CD14-positive monocyte (primary cell): ENCODE measurements at regions not wholly inside any gene's neighbourhood (a gene's known extent, or its start where the extent isn't known, plus 50 kb on each side); places are given as distances from the start of the nearest gene placed in this dataset.
"Not testable (repeated sequence)": the region's sequence is repeated elsewhere in the genome, so short reads cannot be mapped to it uniquely, and the experiment has no call there.

Experiments
- DNase-seq, 3 donors: peaks; one replicate each; pipeline ENCODE4 v3.0.0-alpha.2; 2011 to 2022
- H2AFZ ChIP-seq: 2 replicates; pipeline ENCODE4 v1.6.0; 2012; ENCODE audit warnings: mild to moderate bottlenecking, low read depth, low read length, inconsistent platforms; ENCODE audit not compliant: insufficient read depth, poor library complexity, severe bottlenecking
- H3K27ac ChIP-seq, 2 donors: 1 replicate in 1 of 2; 2 replicates in 1 of 2; pipeline ENCODE4 v1.5.1; 2012 to 2013; ENCODE audit warnings: low read length in 2 of 2, control low read depth in 1 of 2, inconsistent platforms in 1 of 2, low read depth in 1 of 2, mild to moderate bottlenecking in 1 of 2
- H3K27me3 ChIP-seq, 2 donors: one replicate each; pipeline versions ENCODE4 v1.6.0 to v1.6.1; 2011 to 2013; ENCODE audit warnings: low read length in 2 of 2; ENCODE audit not compliant: control insufficient read depth in 2 of 2, insufficient read depth in 2 of 2
- H3K36me3 ChIP-seq, 2 donors: replicated peaks in 1 of 2; 1 replicate in 1 of 2; 2 replicates in 1 of 2; pipeline versions ENCODE4 v1.5.1 to v1.6.1; 2012 to 2013; ENCODE audit warnings: low read length in 2 of 2, control low read depth in 1 of 2, inconsistent platforms in 1 of 2, mild to moderate bottlenecking in 1 of 2; ENCODE audit not compliant: insufficient read depth in 2 of 2, control insufficient read depth in 1 of 2
- H3K4me1 ChIP-seq, 2 donors: 1 replicate in 1 of 2; 2 replicates in 1 of 2; pipeline versions ENCODE4 v1.5.1 to v1.6.1; 2012 to 2013; ENCODE audit warnings: low read length in 2 of 2, control low read depth in 1 of 2, inconsistent platforms in 1 of 2, mild to moderate bottlenecking in 1 of 2, moderate library complexity in 1 of 2; ENCODE audit not compliant: insufficient read depth in 2 of 2, control insufficient read depth in 1 of 2
- H3K4me2 ChIP-seq: replicated peaks from 2 replicates; pipeline ENCODE3; 2012; ENCODE audit warnings: low read length, moderate library complexity, mild to moderate bottlenecking; ENCODE audit not compliant: poor library complexity, severe bottlenecking; ENCODE audit errors: extremely low read depth
- H3K4me3 ChIP-seq, 3 experiments: fragments of 200-600 bp in 1 of 3; sonication (generic) in 1 of 3; replicated peaks in 1 of 3; 1 replicate in 2 of 3; 2 replicates in 1 of 3; pipeline ENCODE4 v1.5.1; 2011 to 2013; ENCODE audit warnings: low read length in 3 of 3, mild to moderate bottlenecking in 3 of 3, control low read depth in 2 of 3, low read depth in 2 of 3, inconsistent platforms in 1 of 3, moderate library complexity in 1 of 3
- H3K79me2 ChIP-seq: 2 replicates; pipeline ENCODE4 v1.6.0; 2012; ENCODE audit warnings: mild to moderate bottlenecking, control low read depth, inconsistent platforms, low read length, moderate library complexity; ENCODE audit not compliant: insufficient read depth
- H3K9ac ChIP-seq: 2 replicates; pipeline ENCODE4 v1.6.0; 2017; ENCODE audit warnings: low read length, mild to moderate bottlenecking; ENCODE audit not compliant: insufficient read depth, poor library complexity, severe bottlenecking
- H3K9me3 ChIP-seq, 2 donors: replicated peaks in 1 of 2; 1 replicate in 1 of 2; 2 replicates in 1 of 2; pipeline versions ENCODE4 v1.5.1 to v1.6.1; 2012 to 2013; ENCODE audit warnings: low read length in 2 of 2, control low read depth in 1 of 2; ENCODE audit not compliant: control insufficient read depth in 1 of 2, insufficient read depth in 1 of 2
- H4K20me1 ChIP-seq: 2 replicates; pipeline ENCODE4 v1.6.0; 2012; ENCODE audit warnings: mild to moderate bottlenecking, low read length, control low read depth, moderate library complexity; ENCODE audit not compliant: insufficient read depth
- H3K27ac Mint-ChIP-seq, 7 donors: one replicate each; pipeline ENCODE4 v1.8.0; 2020; ENCODE audit warnings: mild to moderate bottlenecking in 7 of 7, mixed read lengths in 7 of 7, moderate library complexity in 6 of 7, inconsistent platforms in 2 of 7
- H3K27me3 Mint-ChIP-seq, 3 donors: one replicate each; pipeline ENCODE4 v1.8.0; 2021 to 2022; ENCODE audit warnings: low read depth in 3 of 3, mild to moderate bottlenecking in 3 of 3, mixed read lengths in 3 of 3, moderate library complexity in 3 of 3, inconsistent platforms in 1 of 3
- H3K36me3 Mint-ChIP-seq, 2 donors: one replicate each; pipeline ENCODE4 v1.8.0; 2020; ENCODE audit warnings: mixed read lengths in 2 of 2, inconsistent platforms in 1 of 2, mild to moderate bottlenecking in 1 of 2
- H3K4me1 Mint-ChIP-seq: one replicate; pipeline ENCODE4 v1.8.0; 2020; ENCODE audit warnings: mild to moderate bottlenecking, mixed read lengths
- H3K4me3 Mint-ChIP-seq, 2 donors: one replicate each; pipeline ENCODE4 v1.8.0; 2020; ENCODE audit warnings: mild to moderate bottlenecking in 2 of 2, mixed read lengths in 2 of 2, moderate library complexity in 1 of 2
- H3K9me3 Mint-ChIP-seq, 7 donors: one replicate each; pipeline ENCODE4 v1.8.0; 2020 to 2022; ENCODE audit warnings: mixed read lengths in 7 of 7, mild to moderate bottlenecking in 6 of 7, moderate library complexity in 6 of 7, inconsistent platforms in 2 of 7
- CTCF ChIP-seq: fragments of 200-600 bp; IDR thresholded peaks from one replicate; pipeline ENCODE4 v1.8.0; 2022; ENCODE audit warnings: antibody characterized with exemption, mild to moderate bottlenecking
- WGBS: methylation state at CpG from one replicate; pipeline ENCODE4 v1.1.5; 2013; ENCODE audit warnings: missing lambda C conversion rate; ENCODE audit not compliant: insufficient coverage; 5-methylcytosine and 5-hydroxymethylcytosine counted together
- intact Hi-C, 2 donors: fragments of 100-400 bp; cut with micrococcal nuclease; formaldehyde crosslinking; loops; one replicate each; pipeline versions ENCODE4 v1.15.0 to v1.15.1; 2023

GRCh38 chrX:73963682-73964081 is 111.2 kb upstream of the XIST start:
- DNase-seq = no peak
- Histone ChIP-seq H3K4me1 (no peaks in the 10 kb centered on the region), H3K9ac (no peak overlapping the region), H3K27ac (no peak overlapping the region), H4K20me1 (peaks cover 47% of the 10 kb centered on the region), H3K36me3 (peaks cover 10 to 46% of the 10 kb centered on the region in 2 donors), H2AFZ (no peak overlapping the region), H3K27me3 (no peaks in the 10 kb centered on the region), H3K9me3 (no peaks in the 10 kb centered on the region), H3K79me2 (peaks cover 75% of the 10 kb centered on the region), H3K4me3 (no peak overlapping the region), H3K4me2 (no peak overlapping the region)
- peak overlapping the region in 1 of 7 donors; percentile 59 for H3K27ac Mint-ChIP-seq
- no peak for TF ChIP-seq CTCF
- H3K4me1 Mint-ChIP-seq = peaks cover 3% of the 10 kb centered on the region
- peaks cover 0 to 3% (median 0%) of the 10 kb centered on the region in 3 donors for H3K27me3 Mint-ChIP-seq
- H3K4me3 Mint-ChIP-seq = no peak overlapping the region
- no peaks in the 10 kb centered on the region for H3K9me3 Mint-ChIP-seq
- WGBS = 100% methylated on average over 4 of the region's 9 CpGs
- intact Hi-C loops = no loop called here
- peaks cover 13 to 56% of the 10 kb centered on the region in 2 donors for H3K36me3 Mint-ChIP-seq

GRCh38 chrX:73962948-73963347 is 110.4 kb upstream of the XIST start:
- no peaks in the 10 kb centered on the region for H3K4me1 ChIP-seq
- 100% methylated on average over 5 of the region's 8 CpGs for WGBS
- H4K20me1 ChIP-seq = peaks cover 44% of the 10 kb centered on the region
- intact Hi-C loops = no loop called here
- no peak for TF ChIP-seq CTCF
- H3K36me3 ChIP-seq = peaks cover 10 to 46% of the 10 kb centered on the region in 2 donors
- H3K27ac Mint-ChIP-seq = peak overlapping the region in 1 of 7 donors; percentile 55
- H3K79me2 ChIP-seq = peaks cover 82% of the 10 kb centered on the region
- H3K9me3 ChIP-seq = no peaks in the 10 kb centered on the region
- H2AFZ ChIP-seq = no peak overlapping the region
- no peaks in the 10 kb centered on the region for H3K9me3 Mint-ChIP-seq
- H3K27me3 ChIP-seq = no peaks in the 10 kb centered on the region
- no peak for DNase-seq
- H3K27ac ChIP-seq = no peak overlapping the region
- no peak overlapping the region for H3K9ac ChIP-seq
- no peak overlapping the region for H3K4me2 ChIP-seq
- no peak overlapping the region for H3K4me3 Mint-ChIP-seq
- peaks cover 3% of the 10 kb centered on the region for H3K4me1 Mint-ChIP-seq
- H3K4me3 ChIP-seq = no peak overlapping the region
- peaks cover 0 to 3% (median 0%) of the 10 kb centered on the region in 3 donors for H3K27me3 Mint-ChIP-seq
- peaks cover 13 to 57% of the 10 kb centered on the region in 2 donors for H3K36me3 Mint-ChIP-seq

- H3K27me3 ChIP-seq, H3K27me3 Mint-ChIP-seq, H3K4me1 Mint-ChIP-seq, H3K27ac Mint-ChIP-seq, H3K9me3 ChIP-seq, H3K4me3 ChIP-seq, DNase-seq, H2AFZ ChIP-seq, H3K9me3 Mint-ChIP-seq, H3K9ac ChIP-seq, H3K4me1 ChIP-seq, H3K4me3 Mint-ChIP-seq, H3K4me2 ChIP-seq, intact Hi-C loops, H3K27ac ChIP-seq: not testable (repeated sequence)
- Histone ChIP-seq H3K79me2 (peaks cover 87% of the 10 kb centered on the region), H4K20me1 (peaks cover 44% of the 10 kb centered on the region), H3K36me3 (peaks cover 10 to 39% of the 10 kb centered on the region in 2 donors)
- peaks cover 11 to 52% of the 10 kb centered on the region in 2 donors for H3K36me3 Mint-ChIP-seq
- no CpG with 5 or more reads among the region's 6 CpGs for WGBS
These were observed 109.4 kb upstream of the XIST start for GRCh38 chrX:73961867-73962266.
